ENCODE measurements at regions not wholly inside any gene's neighbourhood (a gene's known extent, or its start where the extent isn't known, plus 50 kb on each side); places are given as distances from the start of the nearest gene placed in this dataset.

GRCh38 chr2:103218516-103218915 is 456.7 kb downstream of the TMEM182 start:
- H3K27me3 ChIP-seq (ENCODE audit: control insufficient read depth, insufficient read depth, low read length), result no peaks in the 10 kb centered on the region
- no peak overlapping the region for H3K4me3 ChIP-seq (ENCODE audit: low read depth in 2 of 2, low read length in 2 of 2)
- H3K27ac ChIP-seq (ENCODE audit: low read length), result no peak overlapping the region
- H3K4me1 ChIP-seq (ENCODE audit: control insufficient read depth, insufficient read depth, low read length), result no peaks in the 10 kb centered on the region
- no peak for ATAC-seq
- TF ChIP-seq SIN3A (IDR thresholded peaks at IDR 0.05; ENCODE audit: borderline replicate concordance, insufficient read depth, low read depth, low read length) (no peak), POLR2AphosphoS5 (IDR thresholded peaks at IDR 0.05; ENCODE audit: low read depth, low read length) (no peak), TCF7L2 (IDR thresholded peaks at IDR 0.05; ENCODE audit: low read depth, low read length) (no peak), CTCF (IDR thresholded peaks at IDR 0.05) (no peak)
- TF ChIP-seq, protein P1, sequence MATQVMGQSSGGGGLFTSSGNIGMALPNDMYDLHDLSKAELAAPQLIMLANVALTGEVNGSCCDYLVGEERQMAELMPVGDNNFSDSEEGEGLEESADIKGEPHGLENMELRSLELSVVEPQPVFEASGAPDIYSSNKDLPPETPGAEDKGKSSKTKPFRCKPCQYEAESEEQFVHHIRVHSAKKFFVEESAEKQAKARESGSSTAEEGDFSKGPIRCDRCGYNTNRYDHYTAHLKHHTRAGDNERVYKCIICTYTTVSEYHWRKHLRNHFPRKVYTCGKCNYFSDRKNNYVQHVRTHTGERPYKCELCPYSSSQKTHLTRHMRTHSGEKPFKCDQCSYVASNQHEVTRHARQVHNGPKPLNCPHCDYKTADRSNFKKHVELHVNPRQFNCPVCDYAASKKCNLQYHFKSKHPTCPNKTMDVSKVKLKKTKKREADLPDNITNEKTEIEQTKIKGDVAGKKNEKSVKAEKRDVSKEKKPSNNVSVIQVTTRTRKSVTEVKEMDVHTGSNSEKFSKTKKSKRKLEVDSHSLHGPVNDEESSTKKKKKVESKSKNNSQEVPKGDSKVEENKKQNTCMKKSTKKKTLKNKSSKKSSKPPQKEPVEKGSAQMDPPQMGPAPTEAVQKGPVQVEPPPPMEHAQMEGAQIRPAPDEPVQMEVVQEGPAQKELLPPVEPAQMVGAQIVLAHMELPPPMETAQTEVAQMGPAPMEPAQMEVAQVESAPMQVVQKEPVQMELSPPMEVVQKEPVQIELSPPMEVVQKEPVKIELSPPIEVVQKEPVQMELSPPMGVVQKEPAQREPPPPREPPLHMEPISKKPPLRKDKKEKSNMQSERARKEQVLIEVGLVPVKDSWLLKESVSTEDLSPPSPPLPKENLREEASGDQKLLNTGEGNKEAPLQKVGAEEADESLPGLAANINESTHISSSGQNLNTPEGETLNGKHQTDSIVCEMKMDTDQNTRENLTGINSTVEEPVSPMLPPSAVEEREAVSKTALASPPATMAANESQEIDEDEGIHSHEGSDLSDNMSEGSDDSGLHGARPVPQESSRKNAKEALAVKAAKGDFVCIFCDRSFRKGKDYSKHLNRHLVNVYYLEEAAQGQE (IDR thresholded peaks at IDR 0.05; ENCODE audit: insufficient read depth in 1 of 2, low read depth in 2 of 2, low read length in 1 of 2), result no peak
- intact Hi-C loops (cut with micrococcal nuclease; ENCODE audit: unreplicated experiment) (no loop called here), in situ Hi-C loops (cut with HindIII; ENCODE audit: low pct_unique_long_range_greater_than_20kb, low sequenced_read_pairs) (no loop called here)
- DNase-seq (ENCODE audit: low read depth, low spot score), result no peak
- H3K36me3 ChIP-seq (ENCODE audit: control insufficient read depth, insufficient read depth, low read length), result no peaks in the 10 kb centered on the region
- ChIA-PET CTCF (no interaction called here), POLR2A (no interaction called here)
- BruUV-seq (replicated peaks), result no TSS peak
- no peaks in the 10 kb centered on the region for H3K9me3 ChIP-seq (ENCODE audit: control insufficient read depth, insufficient read depth, low read depth, low read length)

DNA sequence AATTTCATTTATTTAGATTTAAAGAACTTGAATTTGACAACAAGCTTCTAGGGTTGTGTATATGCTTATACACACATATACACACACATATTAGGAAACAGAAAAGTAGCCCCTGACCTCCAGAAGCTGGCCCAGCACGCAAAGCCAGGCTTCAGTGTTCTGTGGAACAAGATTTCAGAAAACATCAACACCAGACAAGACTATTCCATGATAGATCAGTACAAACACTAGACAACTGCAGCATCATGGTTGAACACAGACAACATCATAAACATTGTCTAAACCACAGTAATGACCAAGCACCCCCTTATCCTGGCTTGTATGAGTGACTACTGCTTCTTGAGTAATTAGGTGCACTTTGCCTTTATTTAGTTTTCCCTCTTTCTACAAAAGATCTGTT is 457.6 kb downstream of the TMEM182 start:
- ATAC-seq (no peak), DNase-seq (ENCODE audit: low read depth, low spot score) (no peak)
- ChIA-PET POLR2A (no interaction called here), CTCF (no interaction called here)
- no peak for TF ChIP-seq POLR2AphosphoS5 (IDR thresholded peaks at IDR 0.05; ENCODE audit: low read depth, low read length)
- TF ChIP-seq SIN3A (IDR thresholded peaks at IDR 0.05; ENCODE audit: borderline replicate concordance, insufficient read depth, low read depth, low read length), result no peak
- TF ChIP-seq, protein P1 (IDR thresholded peaks at IDR 0.05; ENCODE audit: insufficient read depth in 1 of 2, low read depth in 2 of 2, low read length in 1 of 2), result no peak
- no peak for TF ChIP-seq CTCF (IDR thresholded peaks at IDR 0.05)
- TF ChIP-seq TCF7L2 (IDR thresholded peaks at IDR 0.05; ENCODE audit: low read depth, low read length), result no peak
- BruUV-seq (replicated peaks), result no TSS peak
- in situ Hi-C loops (cut with HindIII; ENCODE audit: low pct_unique_long_range_greater_than_20kb, low sequenced_read_pairs), result no loop called here
- H3K9me3 ChIP-seq (ENCODE audit: control insufficient read depth, insufficient read depth, low read depth, low read length), result no peaks in the 10 kb centered on the region
- no peak overlapping the region for H3K4me3 ChIP-seq (ENCODE audit: low read depth in 2 of 2, low read length in 2 of 2)
- H3K36me3 ChIP-seq (ENCODE audit: control insufficient read depth, insufficient read depth, low read length), result no peaks in the 10 kb centered on the region
- intact Hi-C loops (cut with micrococcal nuclease; ENCODE audit: unreplicated experiment), result no loop called here
- H3K27me3 ChIP-seq (ENCODE audit: control insufficient read depth, insufficient read depth, low read length), result no peaks in the 10 kb centered on the region
- H3K27ac ChIP-seq (ENCODE audit: low read length), result no peak overlapping the region
- H3K4me1 ChIP-seq (ENCODE audit: control insufficient read depth, insufficient read depth, low read length), result no peaks in the 10 kb centered on the region

All from Panc1 (cell line).